Loucy (cell line): ENCODE measurements at regions not wholly inside any gene's neighbourhood (a gene's known extent, or its start where the extent isn't known, plus 50 kb on each side); places are given as distances from the start of the nearest gene placed in this dataset.

Experiments
- CTCF ChIP-seq: fragments of 200-600 bp; sonication (generic); conservative IDR thresholded peaks from 2 replicates; pipeline ENCODE4 v1.5.1; 2014; ENCODE audit warnings: mild to moderate bottlenecking, antibody characterized with exemption, low read length
- EZH2phosphoT487 ChIP-seq: fragments of 200-600 bp; IDR thresholded peaks from 2 replicates; pipeline ENCODE4 v1.6.1; 2018; ENCODE audit warnings: antibody characterized with exemption, mild to moderate bottlenecking, moderate library complexity, borderline replicate concordance

DNA sequence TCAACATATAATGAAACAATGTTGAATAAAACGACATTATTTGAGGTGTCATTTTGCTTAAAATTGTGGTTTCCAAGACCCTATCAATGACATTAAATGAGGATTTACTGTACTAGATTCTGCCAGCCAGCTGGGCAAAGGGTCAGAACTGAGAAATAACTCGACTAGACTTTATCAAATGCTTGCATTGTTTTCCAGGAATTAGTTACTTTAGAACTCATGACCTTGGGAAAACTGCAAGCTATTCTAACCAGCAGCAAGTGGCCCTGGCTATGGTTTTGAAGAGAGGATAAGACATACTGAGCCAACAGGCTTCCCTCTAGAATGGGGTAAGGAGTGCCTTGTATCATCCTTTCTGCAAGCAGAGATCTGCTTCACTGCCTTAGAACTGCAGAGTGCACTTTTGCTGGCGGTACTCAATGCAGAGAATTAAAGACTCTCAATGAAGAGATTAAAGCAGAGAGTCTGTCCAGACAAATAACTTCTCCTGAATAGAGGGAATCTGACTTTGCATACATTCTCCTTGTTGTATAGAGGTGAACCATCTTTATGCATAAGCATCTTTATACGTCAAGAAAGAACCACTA is 281.5 kb downstream of the ARL4A start:
- TF ChIP-seq CTCF (no peak), EZH2phosphoT487 (no peak)
